GM19395 (cell line): ENCODE measurements at regions not wholly inside any gene's neighbourhood (a gene's known extent, or its start where the extent isn't known, plus 50 kb on each side); places are given as distances from the start of the nearest gene placed in this dataset.

Experiments
- ATAC-seq: cut with Tn5 transposase; IDR thresholded peaks from one replicate; pipeline ENCODE4 v1.9.1; 2021; ENCODE audit warnings: mild to moderate bottlenecking, moderate library complexity; ENCODE audit not compliant: unreplicated experiment

GRCh38 chr4:130563185-130563888 is 1467.4 kb downstream of the C4orf33 start:
- no peak for ATAC-seq

- no peak for ATAC-seq
These were observed 1468.0 kb downstream of the C4orf33 start for GRCh38 chr4:130563889-130564418.

GRCh38 chr4:130568746-130569145 is 1472.8 kb downstream of the C4orf33 start:
- no peak for ATAC-seq

GRCh38 chr4:130573742-130574141 is 1477.8 kb downstream of the C4orf33 start:
- no peak for ATAC-seq

GRCh38 chr4:130574215-130574614 is 1478.3 kb downstream of the C4orf33 start:
- no peak for ATAC-seq

GRCh38 chr4:130576218-130576617 is 1480.3 kb downstream of the C4orf33 start:
- ATAC-seq, result no peak

- ATAC-seq, result no peak
These were observed 1495.1 kb downstream of the C4orf33 start for GRCh38 chr4:130591091-130591490.

- no peak for ATAC-seq
These were observed 1504.8 kb downstream of the C4orf33 start for GRCh38 chr4:130600706-130601105.

- no peak for ATAC-seq
These were observed 1507.1 kb downstream of the C4orf33 start for GRCh38 chr4:130603043-130603442.

GRCh38 chr4:130608121-130608520 is 1512.2 kb downstream of the C4orf33 start:
- ATAC-seq, result no peak

- no peak for ATAC-seq
These were observed 1532.6 kb downstream of the C4orf33 start for GRCh38 chr4:130628531-130628930.

- no peak for ATAC-seq
These were observed 1537.0 kb downstream of the C4orf33 start for GRCh38 chr4:130632731-130633604.

GRCh38 chr4:130636486-130636885 is 1540.5 kb downstream of the C4orf33 start:
- ATAC-seq, result no peak

GRCh38 chr4:130640592-130640991 is 1544.6 kb downstream of the C4orf33 start:
- no peak for ATAC-seq

GRCh38 chr4:130646886-130647285 is 1550.9 kb downstream of the C4orf33 start:
- ATAC-seq, result no peak

GRCh38 chr4:130648570-130648969 is 1552.6 kb downstream of the C4orf33 start:
- no peak for ATAC-seq

GRCh38 chr4:130653842-130654241 is 1557.9 kb downstream of the C4orf33 start:
- ATAC-seq, result no peak

GRCh38 chr4:130659320-130659719 is 1563.4 kb downstream of the C4orf33 start:
- no peak for ATAC-seq

GRCh38 chr4:130668859-130669258 is 1572.9 kb downstream of the C4orf33 start:
- ATAC-seq, result no peak

- ATAC-seq, result no peak
These were observed 1579.3 kb downstream of the C4orf33 start for GRCh38 chr4:130675266-130675665.

- no peak for ATAC-seq
These were observed 1593.2 kb downstream of the C4orf33 start for GRCh38 chr4:130689181-130689580.

GRCh38 chr4:130698251-130698650 is 1602.3 kb downstream of the C4orf33 start:
- no peak for ATAC-seq
